ENCODE measurements at regions not wholly inside any gene's neighbourhood (a gene's known extent, or its start where the extent isn't known, plus 50 kb on each side); places are given as distances from the start of the nearest gene placed in this dataset.

DNA sequence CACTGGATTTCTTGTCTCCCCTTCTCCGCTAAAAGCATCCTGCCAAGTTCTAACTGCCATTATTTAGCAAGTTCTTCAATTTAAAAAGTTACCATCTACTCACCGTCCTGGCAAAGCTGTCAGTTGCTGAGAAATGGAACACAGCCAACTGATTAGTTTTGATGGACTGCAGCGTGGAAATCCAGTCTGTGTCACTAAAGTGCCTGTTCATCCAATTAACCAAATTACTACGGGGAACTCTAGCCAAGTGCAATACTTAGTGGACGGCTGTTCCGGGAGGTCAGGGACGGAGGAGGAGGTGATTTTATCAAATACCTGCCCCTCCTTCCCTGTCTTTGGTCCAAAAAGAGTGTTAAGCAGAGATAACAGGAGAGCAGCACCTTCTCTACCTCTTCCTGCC is 260.7 kb downstream of the MAF start (continued):
- TF ChIP-seq YY1 (IDR thresholded peaks at IDR 0.05; ENCODE audit: low read depth, low read length): no peak
- no peak for TF ChIP-seq ASH2L (IDR thresholded peaks at IDR 0.05; ENCODE audit: low read length)
- no peak for TF ChIP-seq SAP30 (IDR thresholded peaks at IDR 0.05; ENCODE audit: insufficient read depth, insufficient replicate concordance, low read length)
- no peak for TF ChIP-seq JUN (IDR thresholded peaks at IDR 0.05; ENCODE audit: low read depth, low read length)
- TF ChIP-seq JUND (IDR thresholded peaks at IDR 0.05; ENCODE audit: low read length): no peak
- TF ChIP-seq, protein P1, sequence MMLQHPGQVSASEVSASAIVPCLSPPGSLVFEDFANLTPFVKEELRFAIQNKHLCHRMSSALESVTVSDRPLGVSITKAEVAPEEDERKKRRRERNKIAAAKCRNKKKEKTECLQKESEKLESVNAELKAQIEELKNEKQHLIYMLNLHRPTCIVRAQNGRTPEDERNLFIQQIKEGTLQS (IDR thresholded peaks at IDR 0.05; ENCODE audit: insufficient read depth, low read depth, low read length): no peak

Measured in H1 (cell line).